ENCODE measurements at regions not wholly inside any gene's neighbourhood (a gene's known extent, or its start where the extent isn't known, plus 50 kb on each side); places are given as distances from the start of the nearest gene placed in this dataset.

DNA sequence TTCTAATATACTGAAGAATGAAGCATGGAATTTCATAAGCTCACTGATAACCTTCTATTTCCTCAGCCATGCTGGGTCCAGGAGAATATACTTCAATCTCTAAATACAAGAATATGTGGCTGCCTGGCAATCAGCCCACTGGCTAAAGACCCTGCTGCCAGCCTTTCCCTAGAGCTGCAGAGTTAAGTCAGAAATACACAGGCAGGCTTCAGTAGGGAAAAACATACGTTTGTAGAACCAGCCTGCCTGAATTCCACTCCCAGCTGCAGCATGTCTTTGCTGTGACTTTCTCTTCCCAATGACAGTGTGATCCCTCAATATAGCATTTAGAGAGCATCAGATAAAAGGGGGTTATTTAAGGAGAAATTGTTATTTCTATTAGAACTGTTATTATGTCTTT lies 289.1 kb downstream of the PCDH19 start:
- TF ChIP-seq NFIC (IDR thresholded peaks at IDR 0.05) (no peak), YY1 (IDR thresholded peaks at IDR 0.05; ENCODE audit: low read depth) (no peak), TCF12 (IDR thresholded peaks at IDR 0.05; ENCODE audit: low read depth) (no peak), TAF1 (IDR thresholded peaks at IDR 0.05; ENCODE audit: low read depth) (no peak), CREB1 (IDR thresholded peaks at IDR 0.05; ENCODE audit: low read depth) (no peak), ZBTB7A (IDR thresholded peaks at IDR 0.05; ENCODE audit: low read depth) (no peak), EGR1 (IDR thresholded peaks at IDR 0.05) (no peak), FOXM1 (IDR thresholded peaks at IDR 0.05; ENCODE audit: borderline replicate concordance, low read depth) (no peak), TEAD4 (IDR thresholded peaks at IDR 0.05) (no peak), EP300 (IDR thresholded peaks at IDR 0.05; ENCODE audit: borderline replicate concordance) (no peak)
- TF ChIP-seq, protein P1, sequence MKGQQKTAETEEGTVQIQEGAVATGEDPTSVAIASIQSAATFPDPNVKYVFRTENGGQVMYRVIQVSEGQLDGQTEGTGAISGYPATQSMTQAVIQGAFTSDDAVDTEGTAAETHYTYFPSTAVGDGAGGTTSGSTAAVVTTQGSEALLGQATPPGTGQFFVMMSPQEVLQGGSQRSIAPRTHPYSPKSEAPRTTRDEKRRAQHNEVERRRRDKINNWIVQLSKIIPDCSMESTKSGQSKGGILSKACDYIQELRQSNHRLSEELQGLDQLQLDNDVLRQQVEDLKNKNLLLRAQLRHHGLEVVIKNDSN (IDR thresholded peaks at IDR 0.05) = no peak
- TF ChIP-seq, protein P2, sequence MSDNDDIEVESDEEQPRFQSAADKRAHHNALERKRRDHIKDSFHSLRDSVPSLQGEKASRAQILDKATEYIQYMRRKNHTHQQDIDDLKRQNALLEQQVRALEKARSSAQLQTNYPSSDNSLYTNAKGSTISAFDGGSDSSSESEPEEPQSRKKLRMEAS (IDR thresholded peaks at IDR 0.05) = no peak

DNA sequence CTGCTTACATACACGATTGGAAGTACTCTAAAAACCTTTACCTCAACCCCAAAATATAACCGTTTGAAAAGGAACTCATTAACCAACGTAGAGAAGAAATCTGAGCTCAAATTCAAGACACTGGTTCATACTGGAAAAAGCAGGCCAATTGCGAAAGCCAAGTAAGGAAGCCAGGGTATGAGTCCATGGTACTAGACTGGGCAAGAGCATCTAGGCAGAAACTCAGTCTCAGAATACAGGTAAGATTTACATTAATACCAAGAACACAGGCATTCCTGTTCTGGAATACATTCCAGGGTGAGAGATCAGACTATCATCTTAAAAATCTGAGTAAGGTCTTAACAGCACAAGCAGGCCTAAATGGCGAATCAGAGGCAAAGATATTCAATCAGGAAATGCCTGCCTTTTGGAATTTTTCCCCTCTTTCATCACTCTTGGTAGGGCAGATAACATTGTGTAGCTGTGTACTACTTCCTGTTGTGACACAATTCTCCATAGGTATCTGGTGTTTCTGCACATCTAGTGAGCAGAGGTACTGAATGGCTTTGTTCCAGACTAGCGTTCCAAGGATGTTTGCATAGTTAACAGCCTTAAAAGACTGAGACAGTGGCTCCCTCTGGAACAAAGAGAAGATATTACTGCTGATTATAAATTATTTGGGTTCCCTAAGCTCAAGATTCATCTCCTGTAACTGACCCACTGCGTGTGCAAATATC lies 311.3 kb downstream of the PCDH19 start:
- TF ChIP-seq ZBTB7A (IDR thresholded peaks at IDR 0.05; ENCODE audit: low read depth) (no peak), CEBPB (IDR thresholded peaks at IDR 0.05) (no peak), YY1 (IDR thresholded peaks at IDR 0.05; ENCODE audit: low read depth) (no peak), TAF1 (IDR thresholded peaks at IDR 0.05; ENCODE audit: low read depth) (no peak), CREB1 (IDR thresholded peaks at IDR 0.05; ENCODE audit: low read depth) (no peak), TEAD4 (IDR thresholded peaks at IDR 0.05) (no peak), EP300 (IDR thresholded peaks at IDR 0.05; ENCODE audit: borderline replicate concordance) (no peak)

DNA sequence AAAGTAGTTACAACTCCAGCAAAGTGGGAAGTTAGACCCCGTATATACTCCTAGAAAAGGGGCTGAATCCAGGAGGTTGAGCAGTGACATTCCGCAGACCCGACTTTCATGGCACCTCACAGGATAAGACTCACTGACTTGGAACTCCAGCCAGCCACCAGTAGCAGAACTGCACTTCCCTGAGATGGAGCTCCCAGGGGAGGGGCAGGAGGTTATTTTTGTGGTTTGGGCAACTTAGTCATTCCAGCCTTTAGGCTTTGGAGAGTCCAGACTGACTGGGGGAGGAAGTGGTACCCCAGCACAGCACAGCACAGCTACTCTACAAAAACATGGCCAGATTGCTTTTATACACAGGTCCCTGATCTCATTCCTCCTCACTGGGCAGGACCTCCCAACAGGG lies 319.1 kb downstream of the PCDH19 start:
- TF ChIP-seq CEBPB (IDR thresholded peaks at IDR 0.05) (no peak), FOXM1 (IDR thresholded peaks at IDR 0.05; ENCODE audit: borderline replicate concordance, low read depth) (no peak), TAF1 (IDR thresholded peaks at IDR 0.05; ENCODE audit: low read depth) (no peak), EGR1 (IDR thresholded peaks at IDR 0.05) (no peak), CREB1 (IDR thresholded peaks at IDR 0.05; ENCODE audit: low read depth) (no peak), RAD21 (IDR thresholded peaks at IDR 0.05; ENCODE audit: low read depth) (no peak)
- TF ChIP-seq, protein P2 (IDR thresholded peaks at IDR 0.05) = no peak

DNA sequence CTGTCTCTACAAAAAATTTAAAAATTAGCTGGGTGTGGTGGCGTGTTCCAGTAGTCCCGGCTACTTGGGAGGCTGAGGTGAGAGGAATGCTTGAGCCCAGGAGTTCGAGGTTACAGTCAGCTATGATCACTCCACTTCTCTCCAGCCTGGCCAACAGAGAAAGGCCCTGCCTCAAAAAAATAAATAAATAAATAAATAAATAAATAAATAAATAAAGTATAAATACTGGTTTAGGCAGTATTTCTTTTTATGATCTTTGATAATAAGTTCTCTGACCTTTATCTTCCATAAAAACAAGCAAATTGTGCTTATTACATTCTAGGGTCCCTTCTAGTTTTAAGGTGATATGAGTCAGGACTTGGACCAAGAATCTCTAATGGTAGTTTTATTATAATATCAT lies 320.3 kb downstream of the PCDH19 start:
- TF ChIP-seq YY1 (IDR thresholded peaks at IDR 0.05; ENCODE audit: low read depth) (no peak), EGR1 (IDR thresholded peaks at IDR 0.05) (no peak), RAD21 (IDR thresholded peaks at IDR 0.05; ENCODE audit: low read depth) (no peak), CEBPB (IDR thresholded peaks at IDR 0.05) (no peak)
- TF ChIP-seq, protein P3, sequence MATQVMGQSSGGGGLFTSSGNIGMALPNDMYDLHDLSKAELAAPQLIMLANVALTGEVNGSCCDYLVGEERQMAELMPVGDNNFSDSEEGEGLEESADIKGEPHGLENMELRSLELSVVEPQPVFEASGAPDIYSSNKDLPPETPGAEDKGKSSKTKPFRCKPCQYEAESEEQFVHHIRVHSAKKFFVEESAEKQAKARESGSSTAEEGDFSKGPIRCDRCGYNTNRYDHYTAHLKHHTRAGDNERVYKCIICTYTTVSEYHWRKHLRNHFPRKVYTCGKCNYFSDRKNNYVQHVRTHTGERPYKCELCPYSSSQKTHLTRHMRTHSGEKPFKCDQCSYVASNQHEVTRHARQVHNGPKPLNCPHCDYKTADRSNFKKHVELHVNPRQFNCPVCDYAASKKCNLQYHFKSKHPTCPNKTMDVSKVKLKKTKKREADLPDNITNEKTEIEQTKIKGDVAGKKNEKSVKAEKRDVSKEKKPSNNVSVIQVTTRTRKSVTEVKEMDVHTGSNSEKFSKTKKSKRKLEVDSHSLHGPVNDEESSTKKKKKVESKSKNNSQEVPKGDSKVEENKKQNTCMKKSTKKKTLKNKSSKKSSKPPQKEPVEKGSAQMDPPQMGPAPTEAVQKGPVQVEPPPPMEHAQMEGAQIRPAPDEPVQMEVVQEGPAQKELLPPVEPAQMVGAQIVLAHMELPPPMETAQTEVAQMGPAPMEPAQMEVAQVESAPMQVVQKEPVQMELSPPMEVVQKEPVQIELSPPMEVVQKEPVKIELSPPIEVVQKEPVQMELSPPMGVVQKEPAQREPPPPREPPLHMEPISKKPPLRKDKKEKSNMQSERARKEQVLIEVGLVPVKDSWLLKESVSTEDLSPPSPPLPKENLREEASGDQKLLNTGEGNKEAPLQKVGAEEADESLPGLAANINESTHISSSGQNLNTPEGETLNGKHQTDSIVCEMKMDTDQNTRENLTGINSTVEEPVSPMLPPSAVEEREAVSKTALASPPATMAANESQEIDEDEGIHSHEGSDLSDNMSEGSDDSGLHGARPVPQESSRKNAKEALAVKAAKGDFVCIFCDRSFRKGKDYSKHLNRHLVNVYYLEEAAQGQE (IDR thresholded peaks at IDR 0.05; ENCODE audit: low read depth) = no peak
- TF ChIP-seq, protein P2 (IDR thresholded peaks at IDR 0.05) = no peak
- TF ChIP-seq, protein P1 (IDR thresholded peaks at IDR 0.05) = no peak

DNA sequence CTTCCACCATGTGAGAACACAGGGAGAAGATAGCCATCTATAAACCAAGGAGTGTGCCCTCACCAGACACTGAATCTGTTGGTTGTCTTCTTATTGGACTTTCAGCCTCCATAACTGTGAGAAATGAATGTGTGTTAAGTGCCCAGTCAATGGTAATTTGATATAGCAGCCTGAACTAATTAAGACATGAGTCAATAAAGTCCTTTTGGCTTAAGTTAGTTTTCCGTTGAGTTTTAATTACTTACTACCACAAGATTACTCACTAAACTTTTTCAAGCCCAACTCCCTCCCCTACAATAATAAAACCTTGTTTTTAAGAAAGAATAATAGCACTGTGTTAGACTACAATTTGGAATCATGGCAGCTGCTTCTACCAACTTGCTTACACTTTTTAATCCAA lies 324.2 kb downstream of the PCDH19 start:
- TF ChIP-seq CEBPB (IDR thresholded peaks at IDR 0.05) (no peak), TEAD4 (IDR thresholded peaks at IDR 0.05) (no peak), TAF1 (IDR thresholded peaks at IDR 0.05; ENCODE audit: low read depth) (no peak), CREB1 (IDR thresholded peaks at IDR 0.05; ENCODE audit: low read depth) (no peak), RAD21 (IDR thresholded peaks at IDR 0.05; ENCODE audit: low read depth) (no peak), NFIC (IDR thresholded peaks at IDR 0.05) (no peak), EP300 (IDR thresholded peaks at IDR 0.05; ENCODE audit: borderline replicate concordance) (no peak)
- TF ChIP-seq, protein P3 (IDR thresholded peaks at IDR 0.05; ENCODE audit: low read depth) = no peak

DNA sequence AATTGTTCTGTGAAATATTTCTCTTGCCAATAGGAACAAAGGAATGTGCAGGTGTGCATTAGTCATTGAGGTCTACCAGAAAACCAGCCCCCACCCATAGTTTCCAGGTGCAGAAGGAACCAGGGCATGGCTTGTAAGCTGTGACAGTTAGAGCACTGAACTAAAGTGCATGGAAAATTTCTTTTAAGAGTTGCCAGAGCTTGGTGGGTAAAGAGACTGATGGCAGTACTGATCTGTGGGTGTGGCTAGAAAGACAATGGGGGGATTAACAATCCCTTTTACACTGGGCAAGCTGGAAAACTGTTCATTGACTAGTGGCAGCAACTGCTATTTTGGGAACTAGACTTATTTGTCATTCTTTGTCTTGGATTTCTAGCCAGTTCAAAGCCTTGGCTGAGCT lies 326.9 kb downstream of the PCDH19 start:
- no peak for TF ChIP-seq CEBPB (IDR thresholded peaks at IDR 0.05)
- peak; percentile 40; the same call in 1 of the 2 replicates for TF ChIP-seq EP300 (IDR thresholded peaks at IDR 0.05; ENCODE audit: borderline replicate concordance)
- peak; percentile 84 for TF ChIP-seq TCF12 (IDR thresholded peaks at IDR 0.05; ENCODE audit: low read depth)
